Pancreas (tissue), 10 donors: ENCODE measurements at regions not wholly inside any gene's neighbourhood (a gene's known extent, or its start where the extent isn't known, plus 50 kb on each side); places are given as distances from the start of the nearest gene placed in this dataset.
A peak's percentile ranks its signal among the peaks of the same experiment; 100 is the strongest.

ENCODE experiments used
- ATAC-seq, 4 donors: fragments of 200-7000 bp; cut with Tn5 transposase; one replicate each; pipeline versions ENCODE4 v1.8.0 to v1.9.1; 2020; ENCODE audit warnings: mild to moderate bottlenecking in 4 of 4, moderate library complexity in 4 of 4
- DNase-seq, 6 donors: peaks; one replicate each; pipeline ENCODE4 v3.0.0-alpha.2; 2020
- FAIRE-seq: peaks from 2 replicates; lab custom pipeline; 2012; peaks lifted over from hg19 to GRCh38; lab: Jason Lieb, UNC
- H3K27ac ChIP-seq, 4 donors: fragments of 200-600 bp; sonication (generic); 1 replicate in 3 of 4; 2 replicates in 1 of 4; pipeline versions ENCODE4 v1.5.0 to v1.8.0; 2020
- H3K27me3 ChIP-seq, 4 donors: fragments of 200-600 bp; one replicate each; pipeline ENCODE4 v1.8.0; 2021
- H3K36me3 ChIP-seq, 3 donors: fragments of 200-600 bp; sonication (generic) in 1 of 3; one replicate each; pipeline versions ENCODE4 v1.5.0 to v1.8.0; 2020 to 2021
- H3K4me1 ChIP-seq, 3 donors: fragments of 200-600 bp; one replicate each; pipeline ENCODE4 v1.8.0; 2021
- H3K4me3 ChIP-seq, 4 donors: fragments of 200-600 bp; sonication (generic) in 2 of 4; one replicate each; pipeline versions ENCODE4 v1.5.0 to v1.8.0; 2020 to 2021
- H3K9me3 ChIP-seq, 4 donors: fragments of 200-600 bp; one replicate each; pipeline ENCODE4 v1.8.0; 2021
- CTCF ChIP-seq, 4 donors: fragments of 200-600 bp; sonication (generic) in 3 of 4; IDR thresholded peaks; one replicate each; pipeline versions ENCODE4 v1.5.0 to v1.8.0; 2021; ENCODE audit warnings: antibody characterized with exemption in 4 of 4
- WGBS, 2 donors: extraction: QIAGEN DNeasy Blood & Tissue Kit; methylation state at CpG; one replicate each; pipeline ENCODE4 v1.1.7; 2013; 5-methylcytosine and 5-hydroxymethylcytosine counted together
- intact Hi-C, 3 donors: fragments of 100-400 bp; cut with DNase I; formaldehyde crosslinking; loops; one replicate each; pipeline versions ENCODE4 v1.11.1 to v1.14.2; 2022
- donor health status: healthy with polysubstance abuse.
- donor health status: DM: no; HTN: no; CAD: no; lungs with moderate emphysema.
- donor health status: DM: no; HTN: no; CAD: no.
- donor health status: control.
- donor health status: control.
- donor health status: Bipolar disorder and iron deficiency.
- donor health status: DM: yes; HTN: yes; CAD: no.
- donor health status: DM: no; HTN: no; CAD: no.
- donor health status: DM: no; HTN: no; CAD: no.
- donor health status: DM: yes; HTN: yes; CAD: no.

GRCh38 chr7:42492920-42493319, 255.9 kb upstream of the GLI3 start:
- peak overlapping the region in 1 of 4 donors; percentile 43 for H3K4me3 ChIP-seq
- FAIRE-seq (no peak), ATAC-seq (peak in 1 of 4 donors; percentile 25), DNase-seq (no peak)
- intact Hi-C loops, result no loop called here
- TF ChIP-seq CTCF (IDR thresholded peaks at IDR 0.05), result no peak
- 29 to 47% methylated on average over 7 of the region's 7 CpGs for WGBS, 2 donors
- H3K4me1 ChIP-seq, result peaks cover 0 to 5% (median 0%) of the 10 kb centered on the region in 3 donors
- no peak overlapping the region for H3K27ac ChIP-seq
- H3K9me3 ChIP-seq, result no peaks in the 10 kb centered on the region
- H3K36me3 ChIP-seq, result no peaks in the 10 kb centered on the region
- no peaks in the 10 kb centered on the region for H3K27me3 ChIP-seq

DNA sequence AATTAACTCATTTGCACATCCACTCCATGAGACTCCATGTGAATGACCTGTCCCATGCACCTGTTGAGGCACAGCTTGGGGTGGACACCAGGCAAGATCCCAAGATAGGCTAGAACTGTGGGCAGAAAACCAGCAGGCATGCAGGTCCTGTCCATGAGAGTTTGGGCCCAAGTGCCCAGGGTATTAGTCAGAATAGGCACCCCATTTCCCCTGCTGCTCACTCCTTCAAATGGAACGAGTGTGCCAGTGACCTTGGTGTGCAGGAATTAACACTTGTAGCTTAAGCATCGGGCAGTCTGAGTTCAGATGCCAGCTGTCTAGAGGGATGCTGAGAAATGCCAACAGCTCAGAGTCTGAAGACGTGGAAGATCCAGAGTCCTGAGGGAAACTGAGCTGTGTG, 254.1 kb upstream of the GLI3 start:
- intact Hi-C loops, result no loop called here
- Histone ChIP-seq H3K27ac (no peak overlapping the region), H3K4me3 (no peak overlapping the region), H3K36me3 (no peaks in the 10 kb centered on the region), H3K4me1 (peaks cover 0 to 5% (median 0%) of the 10 kb centered on the region in 3 donors), H3K27me3 (no peaks in the 10 kb centered on the region), H3K9me3 (no peaks in the 10 kb centered on the region)
- no peak for TF ChIP-seq CTCF (IDR thresholded peaks at IDR 0.05)
- no peak for ATAC-seq
- FAIRE-seq, result no peak
- WGBS, 2 donors, result 42 to 55% methylated on average over 3 of the region's 3 CpGs
- DNase-seq, result no peak

DNA sequence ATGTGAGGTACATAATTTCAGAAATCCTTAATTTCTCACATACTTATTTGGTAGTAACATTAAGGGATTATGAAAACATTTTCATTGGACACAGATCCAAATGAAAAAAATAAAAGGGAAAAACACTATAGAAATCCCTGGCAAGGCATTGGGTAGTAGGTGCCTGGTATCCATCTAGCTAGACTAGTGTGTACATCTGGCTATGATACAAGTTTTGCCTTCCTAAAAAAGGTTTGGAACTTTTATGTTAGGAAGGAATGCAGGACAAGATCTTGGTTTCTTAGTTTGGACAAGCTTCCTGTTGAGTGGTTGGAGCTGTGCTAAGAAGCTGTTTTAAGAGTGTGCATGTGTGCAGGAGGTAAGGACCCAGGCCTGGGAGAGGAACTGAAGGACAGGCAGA, 252.3 kb upstream of the GLI3 start:
- Histone ChIP-seq H3K9me3 (no peaks in the 10 kb centered on the region), H3K27me3 (no peaks in the 10 kb centered on the region), H3K27ac (no peak overlapping the region), H3K4me1 (peaks cover 0 to 5% (median 0%) of the 10 kb centered on the region in 3 donors), H3K4me3 (no peak overlapping the region), H3K36me3 (no peaks in the 10 kb centered on the region)
- no peak for TF ChIP-seq CTCF (IDR thresholded peaks at IDR 0.05)
- intact Hi-C loops, result no loop called here
- DNase-seq (no peak), FAIRE-seq (no peak), ATAC-seq (no peak)

DNA sequence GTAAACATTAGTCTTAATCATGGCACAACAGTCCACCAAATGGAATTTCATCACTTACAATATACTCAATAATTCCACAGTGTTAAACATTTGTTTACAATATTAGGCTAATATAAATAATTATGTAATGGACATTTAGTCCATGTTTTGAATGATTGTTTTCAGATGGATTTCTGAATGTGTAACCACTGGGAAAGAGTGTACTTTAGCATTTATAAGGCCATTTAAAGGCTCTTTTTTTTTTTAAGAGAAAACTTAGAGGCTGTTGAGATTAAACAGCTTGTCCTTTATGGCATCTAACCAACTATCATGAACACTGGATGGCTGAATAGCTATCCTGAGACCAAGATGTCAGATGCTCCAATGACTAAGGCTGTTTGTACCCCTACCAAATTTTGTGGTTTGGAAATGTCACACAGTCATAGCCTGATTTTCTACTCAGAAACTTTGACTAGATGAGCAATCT, 248.3 kb upstream of the GLI3 start:
- TF ChIP-seq CTCF (IDR thresholded peaks at IDR 0.05), result no peak
- ATAC-seq (no peak), DNase-seq (no peak), FAIRE-seq (peak; percentile 75)
- Histone ChIP-seq H3K9me3 (no peaks in the 10 kb centered on the region), H3K27ac (no peak overlapping the region), H3K4me3 (no peak overlapping the region), H3K4me1 (no peaks in the 10 kb centered on the region), H3K36me3 (no peaks in the 10 kb centered on the region), H3K27me3 (no peaks in the 10 kb centered on the region)
- intact Hi-C loops, result no loop called here

GRCh38 chr7:42483886-42484285, 246.9 kb upstream of the GLI3 start:
- no peak for FAIRE-seq

More at GRCh38 chr7:42483886-42484285, 246.9 kb upstream of the GLI3 start:
- TF ChIP-seq CTCF (IDR thresholded peaks at IDR 0.05), result no peak
- intact Hi-C loops, result no loop called here
- Histone ChIP-seq H3K27me3 (no peaks in the 10 kb centered on the region), H3K36me3 (no peaks in the 10 kb centered on the region), H3K27ac (no peak overlapping the region), H3K9me3 (no peaks in the 10 kb centered on the region), H3K4me3 (no peak overlapping the region), H3K4me1 (no peaks in the 10 kb centered on the region)
- 59 to 67% methylated on average over 4 of the region's 4 CpGs for WGBS, 2 donors
- ATAC-seq (no peak), DNase-seq (no peak)
